Cardiac muscle cell (in vitro differentiated cells and primary cell): ENCODE measurements at regions not wholly inside any gene's neighbourhood (a gene's known extent, or its start where the extent isn't known, plus 50 kb on each side); places are given as distances from the start of the nearest gene placed in this dataset.

Experiments used
- DNase-seq, 2 donors: peaks; one replicate each; pipeline versions ENCODE4 v3.0.0 to v3.0.0-alpha.2; 2010 to 2017; ENCODE audit warnings: low read depth in 1 of 2, low spot score in 1 of 2
- H3K27ac ChIP-seq: fragments of 200-600 bp; sonication (generic); 2 replicates; pipeline ENCODE4 v1.5.1; 2016
- H3K27me3 ChIP-seq: fragments of 200-600 bp; sonication (generic); 2 replicates; pipeline ENCODE4 v1.6.0; 2016; ENCODE audit warnings: control low read depth
- H3K36me3 ChIP-seq: fragments of 200-600 bp; sonication (generic); 2 replicates; pipeline ENCODE4 v1.5.1; 2016; ENCODE audit warnings: control low read depth
- H3K4me1 ChIP-seq: fragments of 200-600 bp; sonication (generic); 2 replicates; pipeline ENCODE4 v1.8.1; 2017; ENCODE audit warnings: low read depth, mild to moderate bottlenecking, mixed run types
- H3K4me3 ChIP-seq: fragments of 200-600 bp; sonication (generic); 2 replicates; pipeline ENCODE4 v1.5.1; 2016; ENCODE audit warnings: mild to moderate bottlenecking
- H3K9me3 ChIP-seq: fragments of 200-600 bp; sonication (generic); 2 replicates; pipeline ENCODE4 v1.5.1; 2017; ENCODE audit warnings: low read depth, mild to moderate bottlenecking, control low read depth
- TF ChIP-seq, protein P1 (sequence below): IDR thresholded peaks from 2 replicates; pipeline ENCODE4 v1.5.1; 2012; ENCODE audit warnings: low read depth, mild to moderate bottlenecking, low read length

DNA sequence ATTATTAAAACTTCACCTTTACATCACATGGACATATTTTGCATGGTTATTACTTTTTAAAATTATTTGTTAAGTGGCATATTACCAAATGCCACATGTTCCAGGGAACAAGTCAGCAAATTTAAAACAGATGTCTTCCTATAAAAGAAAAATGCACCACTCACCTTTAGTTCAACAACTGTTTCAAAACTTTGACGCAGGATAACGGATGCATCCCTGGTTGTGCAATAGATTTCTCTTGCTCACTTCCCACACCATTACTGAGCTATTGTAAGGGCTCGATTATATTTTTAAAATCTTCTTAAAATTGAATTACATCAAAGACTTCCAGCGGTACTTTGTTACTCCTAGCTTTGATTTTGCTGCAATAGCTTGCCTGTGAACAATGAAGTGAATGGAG is 93.0 kb upstream of the ARHGAP24 start:
- Histone ChIP-seq H3K4me3 (no peak overlapping the region), H3K27me3 (no peaks in the 10 kb centered on the region), H3K4me1 (no peaks in the 10 kb centered on the region), H3K36me3 (no peaks in the 10 kb centered on the region), H3K27ac (no peak overlapping the region), H3K9me3 (no peaks in the 10 kb centered on the region)
- DNase-seq, result no peak
- TF ChIP-seq, protein P1, sequence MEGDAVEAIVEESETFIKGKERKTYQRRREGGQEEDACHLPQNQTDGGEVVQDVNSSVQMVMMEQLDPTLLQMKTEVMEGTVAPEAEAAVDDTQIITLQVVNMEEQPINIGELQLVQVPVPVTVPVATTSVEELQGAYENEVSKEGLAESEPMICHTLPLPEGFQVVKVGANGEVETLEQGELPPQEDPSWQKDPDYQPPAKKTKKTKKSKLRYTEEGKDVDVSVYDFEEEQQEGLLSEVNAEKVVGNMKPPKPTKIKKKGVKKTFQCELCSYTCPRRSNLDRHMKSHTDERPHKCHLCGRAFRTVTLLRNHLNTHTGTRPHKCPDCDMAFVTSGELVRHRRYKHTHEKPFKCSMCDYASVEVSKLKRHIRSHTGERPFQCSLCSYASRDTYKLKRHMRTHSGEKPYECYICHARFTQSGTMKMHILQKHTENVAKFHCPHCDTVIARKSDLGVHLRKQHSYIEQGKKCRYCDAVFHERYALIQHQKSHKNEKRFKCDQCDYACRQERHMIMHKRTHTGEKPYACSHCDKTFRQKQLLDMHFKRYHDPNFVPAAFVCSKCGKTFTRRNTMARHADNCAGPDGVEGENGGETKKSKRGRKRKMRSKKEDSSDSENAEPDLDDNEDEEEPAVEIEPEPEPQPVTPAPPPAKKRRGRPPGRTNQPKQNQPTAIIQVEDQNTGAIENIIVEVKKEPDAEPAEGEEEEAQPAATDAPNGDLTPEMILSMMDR, result no peak

DNA sequence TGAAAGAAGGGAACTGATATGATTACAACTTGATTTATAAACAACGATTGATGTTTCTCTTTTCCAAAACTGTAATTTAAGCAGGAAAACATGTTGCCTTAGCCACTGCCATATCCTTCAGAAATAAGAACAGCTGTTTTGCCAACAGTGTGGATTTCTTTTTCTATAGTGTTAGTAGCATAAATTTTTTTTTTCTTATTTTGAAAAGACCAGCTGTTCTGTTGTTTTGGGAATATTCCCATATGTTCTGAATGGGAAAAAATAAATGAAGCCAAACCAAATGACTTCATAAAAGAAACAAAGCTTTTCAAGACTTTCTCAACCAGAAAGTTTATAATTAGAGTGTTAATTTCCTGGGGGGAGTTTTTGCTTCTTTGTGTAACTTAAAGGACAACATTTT is 83.9 kb upstream of the ARHGAP24 start:
- TF ChIP-seq, protein P1, result no peak
- Histone ChIP-seq H3K27ac (no peak overlapping the region), H3K27me3 (no peaks in the 10 kb centered on the region)

DNA sequence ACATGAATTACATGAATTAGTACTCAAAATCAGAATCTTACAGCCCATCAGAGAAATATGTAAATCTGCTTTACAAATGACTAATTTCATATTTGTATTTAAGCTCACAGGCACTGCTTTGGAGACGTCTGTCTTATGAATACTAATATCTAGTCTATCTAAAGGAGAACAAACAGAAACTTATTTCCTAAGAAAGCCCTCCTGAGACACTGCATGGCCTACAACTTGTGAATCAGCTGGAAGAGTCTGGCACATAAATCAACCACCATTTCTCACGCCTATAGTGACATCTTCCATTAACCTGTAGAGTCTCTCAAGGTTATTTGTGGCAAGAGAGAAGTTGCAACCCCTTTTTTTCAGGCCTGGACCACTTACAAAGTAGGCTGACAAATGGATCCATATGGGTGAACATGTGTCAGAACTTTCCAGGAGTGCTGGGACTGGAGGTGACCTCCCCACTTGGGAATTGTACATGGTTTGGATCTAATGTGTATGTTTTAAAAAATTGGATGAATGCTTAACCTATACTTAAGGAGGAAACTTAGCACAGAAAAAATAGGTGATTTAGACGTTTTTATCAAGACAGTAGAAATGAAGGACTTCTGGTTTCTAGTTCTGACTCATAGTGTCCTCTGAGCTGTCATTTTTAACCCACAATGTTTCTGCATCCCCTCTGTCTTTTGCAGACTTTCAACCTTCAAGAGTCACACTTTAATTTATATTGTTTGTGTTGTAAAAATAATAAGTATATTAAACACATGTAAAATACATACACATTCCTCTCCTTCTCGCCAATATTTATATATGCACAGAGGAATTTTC is 83.2 kb upstream of the ARHGAP24 start:
- H3K4me1 ChIP-seq, result no peaks in the 10 kb centered on the region
- no peaks in the 10 kb centered on the region for H3K36me3 ChIP-seq
- no peak for DNase-seq
- H3K9me3 ChIP-seq, result no peaks in the 10 kb centered on the region
- no peak overlapping the region for H3K27ac ChIP-seq
- no peak overlapping the region for H3K4me3 ChIP-seq
- no peaks in the 10 kb centered on the region for H3K27me3 ChIP-seq
- TF ChIP-seq, protein P1, result no peak

More for the DNA sequence above, 83.9 kb upstream of the ARHGAP24 start:
- Histone ChIP-seq H3K4me3 (no peak overlapping the region), H3K4me1 (no peaks in the 10 kb centered on the region), H3K9me3 (no peaks in the 10 kb centered on the region), H3K36me3 (no peaks in the 10 kb centered on the region)
- no peak for DNase-seq

DNA sequence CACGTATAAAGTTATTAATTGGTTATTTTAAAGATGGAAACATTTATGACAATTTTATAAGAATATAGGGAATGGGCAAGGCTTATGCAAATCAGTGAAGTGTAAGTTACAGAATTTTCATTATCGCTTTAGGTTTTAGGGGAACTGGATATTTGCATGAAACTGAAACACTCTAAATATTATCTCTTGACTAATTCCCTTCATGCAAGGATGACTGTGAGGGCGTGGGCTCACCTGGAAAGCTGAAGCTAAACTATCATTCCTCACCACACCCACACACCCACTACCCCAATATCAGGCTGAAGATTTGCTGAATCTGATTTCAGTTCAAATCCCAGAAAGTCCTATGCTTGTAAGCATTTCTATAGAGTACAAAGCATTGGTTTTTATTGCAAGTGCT is 81.7 kb upstream of the ARHGAP24 start:
- DNase-seq, result no peak
- no peak overlapping the region for H3K4me3 ChIP-seq

DNA sequence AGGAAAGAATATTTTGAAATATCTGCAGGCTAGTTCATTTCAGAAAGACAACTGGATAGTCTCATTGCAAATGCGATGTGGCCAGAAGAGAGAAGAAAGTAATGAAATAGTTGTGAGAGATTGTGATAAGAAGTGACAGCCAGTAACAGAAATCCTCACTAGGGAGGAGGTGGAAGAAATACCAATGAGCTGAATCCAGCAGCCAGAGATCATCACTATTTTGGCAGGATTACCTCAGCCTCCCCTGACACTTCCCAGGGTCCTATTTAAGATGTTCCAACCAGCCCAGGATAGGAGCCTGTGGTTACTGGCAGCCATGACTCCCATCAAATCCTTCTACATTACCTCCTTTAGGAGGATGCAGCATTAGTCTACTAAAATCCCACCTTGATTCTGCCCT is 76.7 kb upstream of the ARHGAP24 start:
- no peak overlapping the region for H3K27ac ChIP-seq
- TF ChIP-seq, protein P1, result no peak
- no peaks in the 10 kb centered on the region for H3K36me3 ChIP-seq
- H3K27me3 ChIP-seq, result no peaks in the 10 kb centered on the region
- H3K9me3 ChIP-seq, result no peaks in the 10 kb centered on the region
- H3K4me3 ChIP-seq, result no peak overlapping the region
- H3K4me1 ChIP-seq, result no peaks in the 10 kb centered on the region
- DNase-seq, result peak; percentile 8 to 83

More for the DNA sequence above, 81.7 kb upstream of the ARHGAP24 start:
- H3K4me1 ChIP-seq, result no peaks in the 10 kb centered on the region
- H3K9me3 ChIP-seq, result no peaks in the 10 kb centered on the region
- no peak overlapping the region for H3K27ac ChIP-seq
- H3K36me3 ChIP-seq, result no peaks in the 10 kb centered on the region
- TF ChIP-seq, protein P1, result no peak
- no peaks in the 10 kb centered on the region for H3K27me3 ChIP-seq
